Motor neuron (in vitro differentiated cells): ENCODE measurements at regions not wholly inside any gene's neighbourhood (a gene's known extent, or its start where the extent isn't known, plus 50 kb on each side); places are given as distances from the start of the nearest gene placed in this dataset.
"Not testable (repeated sequence)": the region's sequence is repeated elsewhere in the genome, so short reads cannot be mapped to it uniquely, and the experiment has no call there.

Experiments
- ATAC-seq, 8 experiments: fragments of 200-7000 bp; cut with Tn5 transposase; replicated peaks in 6 of 8; 2 replicates each; pipeline ENCODE4 v1.8.0; 2021; ENCODE audit warnings: mild to moderate bottlenecking in 8 of 8, moderate library complexity in 8 of 8
- H3K27ac ChIP-seq, 2 donors: fragments of 250-450 bp; sonication (Bioruptor Pico); 2 replicates each; pipeline ENCODE4 v1.9.0; 2021; ENCODE audit warnings: antibody characterized with exemption in 2 of 2, mild to moderate bottlenecking in 2 of 2, moderate library complexity in 1 of 2
- H3K4me1 ChIP-seq, 2 donors: fragments of 250-450 bp; sonication (Bioruptor Pico); replicated peaks in 1 of 2; 2 replicates each; pipeline ENCODE4 v1.6.1; 2021; ENCODE audit warnings: antibody characterized with exemption in 2 of 2, mild to moderate bottlenecking in 2 of 2, moderate library complexity in 1 of 2
- H3K4me3 ChIP-seq, 5 donors: fragments of 250-450 bp; sonication (Bioruptor Pico); 2 replicates each; pipeline ENCODE4 v1.9.0; 2021; ENCODE audit warnings: antibody characterized with exemption in 5 of 5, mild to moderate bottlenecking in 5 of 5, moderate library complexity in 4 of 5
- WGBS, 10 experiments: fragments of 450-650 bp; shearing (Covaris generic); methylation state at CpG; one replicate each; pipeline ENCODE4 v1.0.0; 2022; 5-methylcytosine and 5-hydroxymethylcytosine counted together
- in situ Hi-C, 9 experiments: fragments of 400-800 bp; cut with MboI; loops; one replicate each; pipeline ENCODE4 v1.15.0; 2021; ENCODE audit warnings: low sequenced_read_pairs in 9 of 9, low pct_unique_long_range_greater_than_20kb in 2 of 9; ENCODE audit not compliant: unreplicated experiment in 9 of 9

GRCh38 chr3:64450396-64450956 lies 225.2 kb upstream of the PRICKLE2 start:
- H3K4me1 ChIP-seq = peaks cover 5 to 16% of the 10 kb centered on the region in 2 donors

GRCh38 chr3:64449026-64449425 lies 223.8 kb upstream of the PRICKLE2 start:
- ATAC-seq = no peak
- Histone ChIP-seq H3K27ac (no peak overlapping the region), H3K4me3 (no peak overlapping the region), H3K4me1 (peaks cover 7 to 18% of the 10 kb centered on the region in 2 donors)
- in situ Hi-C loops = no loop called here
- WGBS, 10 experiments = 0 to 100% (median 80%) methylated on average over 1 to 2 of the region's 2 CpGs; no CpG with 5 or more reads in 3 of the 10 experiments

More at GRCh38 chr3:64450396-64450956, 225.2 kb upstream of the PRICKLE2 start:
- ATAC-seq = no peak
- Histone ChIP-seq H3K27ac (no peak overlapping the region), H3K4me3 (no peak overlapping the region)
- WGBS, 10 experiments = 60 to 100% (median 90%) methylated on average over 1 to 5 of the region's 5 CpGs; no CpG with 5 or more reads in 5 of the 10 experiments
- in situ Hi-C loops = loop anchor here in 2 of 9 experiments (25.0 kb wide), 1 partner anchor 413 kb away; no protein-coding TSS in a partner anchor

GRCh38 chr3:64445944-64446300 lies 220.7 kb upstream of the PRICKLE2 start:
- 71 to 100% (median 95%) methylated on average over 1 to 5 of the region's 5 CpGs; no CpG with 5 or more reads in 1 of the 10 experiments for WGBS, 10 experiments
- ATAC-seq = no peak
- Histone ChIP-seq H3K4me1 (peaks cover 10 to 18% of the 10 kb centered on the region in 2 donors), H3K4me3 (no peak overlapping the region), H3K27ac (no peak overlapping the region)
- in situ Hi-C loops = no loop called here

GRCh38 chr3:64445109-64445943 lies 220.1 kb upstream of the PRICKLE2 start:
- in situ Hi-C loops = no loop called here

GRCh38 chr3:64444490-64445108 lies 219.3 kb upstream of the PRICKLE2 start:
- peak; percentile 10 to 66 (median 44) for ATAC-seq
- peak overlapping the region; percentile 51 to 94 (median 53) for H3K4me3 ChIP-seq
- H3K27ac ChIP-seq = no peak overlapping the region
- H3K4me1 ChIP-seq = peaks cover 13 to 21% of the 10 kb centered on the region in 2 donors
- WGBS, 10 experiments = 0 to 2% (median 0%) methylated on average over 1 to 8 of the region's 29 CpGs; no CpG with 5 or more reads in 6 of the 10 experiments
- in situ Hi-C loops = no loop called here

More at GRCh38 chr3:64445109-64445943, 220.1 kb upstream of the PRICKLE2 start:
- peaks cover 13 to 20% of the 10 kb centered on the region in 2 donors for H3K4me1 ChIP-seq
- 8 to 89% (median 33%) methylated on average over 1 to 11 of the region's 79 CpGs; no CpG with 5 or more reads in 3 of the 10 experiments for WGBS, 10 experiments
- peak; percentile 85 to 92 (median 90) for ATAC-seq
- no peak overlapping the region for H3K27ac ChIP-seq
- peak overlapping the region; percentile 51 to 94 (median 53) for H3K4me3 ChIP-seq

- peak in 4 of 8 experiments; percentile 50 to 68 (median 54) for ATAC-seq
These were observed 218.5 kb upstream of the PRICKLE2 start for GRCh38 chr3:64443546-64444381.

GRCh38 chr3:64441861-64442260 lies 216.6 kb upstream of the PRICKLE2 start:
- 43 to 100% (median 80%) methylated on average over 1 to 6 of the region's 6 CpGs for WGBS, 10 experiments
- Histone ChIP-seq H3K4me3 (no peak overlapping the region), H3K27ac (no peak overlapping the region), H3K4me1 (peaks cover 25 to 30% of the 10 kb centered on the region in 2 donors)
- in situ Hi-C loops = no loop called here
- ATAC-seq = no peak

More at GRCh38 chr3:64443546-64444381, 218.5 kb upstream of the PRICKLE2 start:
- in situ Hi-C loops = no loop called here
- H3K4me3 ChIP-seq = peak overlapping the region; percentile 51 to 94 (median 53)
- peaks cover 18 to 30% of the 10 kb centered on the region in 2 donors for H3K4me1 ChIP-seq
- WGBS, 10 experiments = 0 to 80% (median 58%) methylated on average over 1 to 10 of the region's 16 CpGs
- no peak overlapping the region for H3K27ac ChIP-seq

- no peak overlapping the region for H3K27ac ChIP-seq
- 53 to 100% (median 76%) methylated on average over 1 to 4 of the region's 4 CpGs; no CpG with 5 or more reads in 3 of the 10 experiments for WGBS, 10 experiments
- peaks cover 25 to 30% of the 10 kb centered on the region in 2 donors for H3K4me1 ChIP-seq
- in situ Hi-C loops = no loop called here
- no peak overlapping the region for H3K4me3 ChIP-seq
- no peak for ATAC-seq
These were observed 215.2 kb upstream of the PRICKLE2 start for GRCh38 chr3:64440498-64440897.

GRCh38 chr3:64438812-64439211 lies 213.5 kb upstream of the PRICKLE2 start:
- peak in 5 of 8 experiments; percentile 68 to 97 (median 90) for ATAC-seq
- no peak overlapping the region for H3K27ac ChIP-seq
- no peak overlapping the region for H3K4me3 ChIP-seq
- 6 to 27% (median 10%) methylated on average over 2 to 7 of the region's 7 CpGs; no CpG with 5 or more reads in 7 of the 10 experiments for WGBS, 10 experiments
- in situ Hi-C loops = no loop called here
- peaks cover 18 to 22% of the 10 kb centered on the region in 2 donors for H3K4me1 ChIP-seq

GRCh38 chr3:64438066-64438465 lies 212.8 kb upstream of the PRICKLE2 start:
- in situ Hi-C loops = no loop called here
- no peak for ATAC-seq
- no peak overlapping the region for H3K27ac ChIP-seq
- peaks cover 14% of the 10 kb centered on the region in 2 donors for H3K4me1 ChIP-seq
- WGBS, 10 experiments = 0 to 89% (median 32%) methylated on average over 1 of the region's 1 CpG; no CpG with 5 or more reads in 2 of the 10 experiments
- H3K4me3 ChIP-seq = no peak overlapping the region

GRCh38 chr3:64437131-64437530 lies 211.9 kb upstream of the PRICKLE2 start:
- in situ Hi-C loops = no loop called here
- no peak for ATAC-seq
- 34 to 87% (median 50%) methylated on average over 2 to 5 of the region's 5 CpGs for WGBS, 10 experiments

GRCh38 chr3:64435023-64435422 lies 209.8 kb upstream of the PRICKLE2 start:
- WGBS, 10 experiments = 50 to 100% (median 98%) methylated on average over 1 to 2 of the region's 2 CpGs; no CpG with 5 or more reads in 6 of the 10 experiments
- ATAC-seq, H3K27ac ChIP-seq, H3K4me3 ChIP-seq, in situ Hi-C loops: not testable (repeated sequence)
- H3K4me1 ChIP-seq = peaks cover 10 to 12% of the 10 kb centered on the region in 2 donors

More at GRCh38 chr3:64437131-64437530, 211.9 kb upstream of the PRICKLE2 start:
- no peak overlapping the region for H3K4me3 ChIP-seq
- no peak overlapping the region for H3K27ac ChIP-seq
- peaks cover 12 to 14% of the 10 kb centered on the region in 2 donors for H3K4me1 ChIP-seq
